CD4-positive, alpha-beta T cell treated with Interleukin-10 for 1 hour (primary cell): ENCODE measurements at regions not wholly inside any gene's neighbourhood (a gene's known extent, or its start where the extent isn't known, plus 50 kb on each side); places are given as distances from the start of the nearest gene placed in this dataset.

Source experiments
- DNase-seq: peaks from one replicate; pipeline ENCODE4 v3.0.0-alpha.2; 2020

DNA sequence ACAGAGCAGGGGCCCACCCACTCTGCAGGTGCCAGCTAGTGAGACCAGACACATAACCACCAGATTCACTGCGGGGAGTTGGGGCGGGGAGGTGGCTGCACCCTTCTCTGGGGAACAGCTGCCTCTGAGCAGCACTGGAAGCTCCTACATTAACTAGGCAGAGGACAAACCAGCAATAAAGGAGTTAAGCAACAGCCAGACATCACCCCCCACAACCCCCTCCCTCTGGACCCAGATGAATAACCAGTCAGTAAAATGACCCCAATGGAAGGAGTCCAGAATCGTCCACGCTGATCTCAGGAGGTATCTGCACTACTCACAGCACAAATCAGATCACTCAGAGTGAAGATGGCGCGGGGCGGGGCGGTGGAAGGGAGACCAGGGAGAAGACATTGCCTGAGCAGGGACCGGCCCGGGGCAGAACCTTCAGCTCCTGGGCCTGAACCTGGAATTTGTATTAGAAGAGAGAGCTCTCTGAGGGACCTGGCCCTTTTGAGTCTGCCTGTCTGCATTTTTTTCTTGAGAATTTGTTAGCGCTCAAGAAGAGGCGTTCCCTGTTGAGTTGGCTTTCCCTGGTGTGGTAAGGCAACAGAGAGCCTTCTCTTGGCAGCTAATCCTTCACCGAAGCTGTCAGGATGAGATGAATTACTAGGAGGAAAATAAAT, 125.5 kb upstream of the NCAM1 start:
- no peak for DNase-seq

DNA sequence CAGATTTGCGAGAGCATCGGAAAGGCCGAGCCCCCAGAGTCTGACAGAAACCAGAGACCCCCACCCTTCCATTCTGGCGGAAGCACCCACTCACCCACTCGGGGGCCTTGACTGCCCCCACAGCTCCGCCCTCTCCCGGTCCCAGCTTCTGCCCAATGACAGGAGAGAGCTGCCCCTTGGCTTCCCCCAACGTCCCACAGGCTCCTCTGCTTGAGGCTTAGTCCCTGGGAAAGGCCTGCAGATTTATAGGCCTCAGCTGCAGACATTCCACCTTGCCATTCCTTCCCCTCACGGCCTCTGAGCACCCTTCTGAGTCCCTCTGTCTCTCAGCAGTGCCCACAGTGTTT, 125.0 kb upstream of the NCAM1 start:
- DNase-seq, result no peak

DNA sequence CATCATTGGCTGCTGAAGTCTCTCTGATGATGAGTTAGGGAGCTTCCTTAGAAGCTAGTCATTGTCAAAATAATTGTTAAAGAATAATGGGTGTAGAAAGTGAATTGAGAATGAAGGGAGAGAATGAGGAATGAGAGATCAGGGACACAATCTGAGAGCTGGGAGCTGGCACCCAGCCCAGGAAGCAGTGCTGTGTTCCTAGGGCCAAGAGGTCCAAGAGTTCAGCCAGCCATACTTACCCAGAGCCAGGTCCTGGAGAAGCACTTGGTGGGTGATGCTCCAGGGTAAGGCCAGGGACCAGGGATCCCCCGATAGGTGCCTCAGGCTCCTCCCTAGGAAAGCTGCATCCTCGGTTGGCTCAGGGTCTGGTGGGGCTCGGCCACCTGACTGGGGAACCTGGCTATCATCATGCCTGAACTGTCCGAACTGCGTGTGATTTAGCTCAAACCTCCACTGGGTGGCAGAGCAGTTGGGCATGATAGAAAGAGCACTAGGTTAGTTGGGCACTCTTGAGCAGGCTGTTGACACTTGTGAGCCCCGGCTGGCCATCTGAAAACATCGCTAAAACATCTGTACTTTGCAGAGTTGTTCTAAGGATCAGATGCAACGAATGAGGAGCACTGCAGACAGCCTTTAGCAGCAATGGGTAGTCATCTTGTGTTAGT, 123.9 kb upstream of the NCAM1 start:
- DNase-seq, result no peak

DNA sequence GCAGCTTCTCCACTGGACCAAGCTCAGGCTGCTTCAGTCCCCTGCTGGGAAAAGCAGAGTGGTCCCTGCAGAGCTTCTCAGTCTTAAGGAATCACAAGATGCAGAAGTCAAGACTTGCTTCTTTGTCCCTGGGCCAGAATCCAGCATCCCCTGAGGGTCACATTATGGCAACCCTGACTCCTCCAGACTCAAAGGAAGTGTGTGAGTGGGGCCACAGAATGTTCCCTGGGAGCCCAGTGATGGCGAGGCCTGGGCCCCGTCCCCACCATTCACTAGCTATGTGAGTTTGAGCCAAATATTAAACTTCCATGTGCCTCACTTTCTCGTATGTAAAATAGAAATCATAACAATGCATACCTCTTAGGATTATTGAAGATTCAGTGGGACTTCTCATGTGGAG, 122.2 kb upstream of the NCAM1 start:
- DNase-seq, result no peak

DNA sequence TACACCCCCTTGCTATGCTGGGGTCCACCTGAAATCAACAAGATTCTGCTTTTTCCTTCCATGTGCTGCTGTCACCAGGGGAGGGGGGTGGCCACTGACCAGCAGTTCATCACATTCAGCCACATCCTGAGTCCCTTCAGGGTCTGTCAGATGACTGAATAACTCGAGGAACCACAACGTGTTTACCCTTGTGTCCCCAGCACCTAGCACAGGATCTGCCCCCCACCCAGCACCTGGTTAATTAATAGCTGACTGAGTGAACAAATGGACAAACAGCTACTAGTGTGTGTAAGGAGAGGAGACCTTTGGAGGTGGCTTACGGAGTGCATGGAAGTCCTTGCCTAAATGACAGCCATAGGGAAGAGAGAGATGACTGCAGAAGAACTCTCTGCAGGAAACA, 119.5 kb upstream of the NCAM1 start:
- no peak for DNase-seq

DNA sequence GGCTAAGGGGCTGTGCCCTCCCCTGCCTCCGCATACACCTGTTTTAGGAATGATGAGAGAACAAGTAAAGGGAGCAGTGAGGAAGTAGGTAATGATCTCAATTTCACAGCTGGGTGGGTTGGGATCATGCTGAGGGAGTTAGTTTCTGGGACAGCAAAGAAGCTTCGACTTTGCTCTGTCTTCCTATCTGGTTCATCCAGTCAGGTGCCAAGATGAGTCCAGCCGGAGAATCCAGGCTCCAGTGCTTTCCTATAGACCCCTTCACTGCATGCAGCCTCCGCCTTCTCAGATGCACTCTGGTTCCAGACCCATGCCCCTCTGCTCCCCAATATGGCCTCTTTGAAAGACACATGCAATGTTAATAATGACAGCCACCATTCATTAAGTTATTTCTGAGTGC, 119.1 kb upstream of the NCAM1 start:
- DNase-seq, result no peak

DNA sequence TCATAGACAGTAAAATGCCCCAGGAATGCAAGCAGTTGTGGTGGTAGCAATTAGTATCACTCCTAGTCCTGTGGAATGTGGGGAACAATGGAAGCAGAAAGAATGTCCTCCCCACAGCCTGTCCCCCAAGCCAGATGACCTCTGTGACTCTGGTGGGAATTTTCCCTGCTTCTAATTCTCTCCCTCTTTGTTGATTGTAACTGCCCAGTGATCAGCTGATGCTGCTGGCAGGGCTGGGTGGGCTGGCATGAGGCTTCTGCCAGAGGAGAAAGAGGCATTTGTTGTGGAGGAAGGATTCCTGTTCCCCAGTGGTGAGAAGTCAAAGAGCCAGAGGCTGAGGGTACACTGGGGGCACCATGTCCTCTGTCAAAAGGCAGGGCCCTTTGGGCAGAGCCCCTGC, 116.7 kb upstream of the NCAM1 start:
- DNase-seq, result no peak

DNA sequence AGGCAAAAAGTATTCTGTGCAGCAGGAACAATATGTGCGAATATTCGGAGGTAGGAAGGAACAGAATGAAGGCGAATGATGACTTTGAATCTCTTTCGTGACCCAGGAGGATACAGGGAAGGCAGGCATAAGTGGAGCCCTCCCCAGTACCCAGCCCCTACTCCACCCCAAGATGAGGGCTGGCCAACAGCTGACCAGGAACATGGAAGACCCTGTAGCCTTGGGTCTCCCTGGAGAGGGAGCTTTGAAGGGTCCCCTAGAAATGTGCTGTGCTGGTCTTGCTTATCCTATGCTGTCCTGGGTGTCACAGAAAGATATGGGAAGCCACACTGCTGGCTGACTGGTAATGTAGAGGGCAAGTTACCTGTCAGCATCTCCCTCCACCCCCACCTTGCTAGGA, 113.7 kb upstream of the NCAM1 start:
- DNase-seq, result no peak

DNA sequence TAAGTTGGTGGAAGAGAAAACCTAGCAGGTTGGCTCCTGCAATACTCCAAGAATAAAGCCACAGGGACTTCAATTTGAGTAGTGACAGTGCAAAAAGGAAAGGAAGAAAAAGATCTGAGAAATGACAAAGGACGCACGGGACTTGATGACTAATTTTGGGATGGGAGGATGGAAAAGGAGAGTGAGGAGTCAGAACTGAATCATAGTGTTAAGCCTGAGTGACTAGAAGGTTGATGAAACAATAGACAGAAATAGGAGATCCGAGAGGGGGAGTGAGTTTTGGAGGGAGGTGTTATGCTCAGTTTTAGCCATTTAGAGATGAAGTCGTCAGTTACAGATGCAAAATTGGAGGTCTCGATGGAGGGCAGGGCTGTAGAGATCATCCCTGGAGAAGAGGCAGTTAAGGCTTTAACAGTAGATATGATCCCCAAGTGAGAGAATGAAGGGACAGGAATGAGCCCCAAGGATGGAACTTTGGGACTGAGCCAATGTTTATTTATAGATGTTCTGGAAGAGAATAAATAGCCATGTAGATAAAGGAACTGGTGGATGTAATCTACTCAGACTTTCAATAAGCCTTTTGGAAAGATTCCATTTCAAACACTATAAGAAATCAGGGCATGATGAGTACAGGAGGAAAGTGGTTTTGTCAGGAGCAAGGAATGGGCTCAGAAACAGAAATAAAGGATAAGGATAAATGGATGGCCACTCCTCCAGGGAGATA, 108.9 kb upstream of the NCAM1 start:
- DNase-seq, result no peak

DNA sequence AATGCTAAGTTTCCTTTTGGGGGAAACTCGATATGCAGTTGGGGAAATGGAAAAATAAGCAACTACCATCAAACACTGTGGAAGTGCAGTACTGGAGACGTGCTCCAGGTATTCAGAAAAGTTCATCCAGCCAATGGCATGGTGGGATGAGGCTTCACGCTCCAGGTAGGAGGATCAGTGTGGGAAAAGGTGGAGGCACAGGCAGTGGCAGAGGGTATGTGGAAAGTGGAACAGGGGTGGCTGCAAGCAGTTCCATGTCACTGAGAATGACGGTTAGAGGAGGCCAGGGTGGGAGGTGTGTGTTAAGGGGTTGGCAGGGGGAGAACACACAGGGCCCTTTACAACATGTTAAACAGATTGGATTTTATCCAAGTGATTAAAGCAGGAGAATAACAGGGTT, 105.1 kb upstream of the NCAM1 start:
- no peak for DNase-seq

DNA sequence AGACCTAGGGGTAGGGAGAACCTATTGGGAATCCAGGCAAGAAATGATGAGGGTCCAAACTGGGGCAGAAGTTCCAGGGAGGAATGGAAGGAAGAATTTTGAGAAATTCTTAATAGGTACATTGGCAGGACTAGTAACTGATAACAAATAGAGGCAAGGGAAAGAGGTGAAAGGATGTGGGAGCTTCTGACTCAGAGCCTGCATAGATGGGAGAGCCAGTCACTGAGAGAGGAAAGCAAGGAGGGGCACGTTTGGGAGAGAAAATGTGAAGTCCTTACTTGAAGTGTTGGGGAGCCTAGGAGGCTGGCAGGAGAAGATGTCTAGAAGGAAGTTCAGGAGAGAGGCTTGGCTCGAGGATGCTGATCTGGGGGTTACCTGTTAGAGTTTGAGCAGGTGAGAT, 104.6 kb upstream of the NCAM1 start:
- no peak for DNase-seq

DNA sequence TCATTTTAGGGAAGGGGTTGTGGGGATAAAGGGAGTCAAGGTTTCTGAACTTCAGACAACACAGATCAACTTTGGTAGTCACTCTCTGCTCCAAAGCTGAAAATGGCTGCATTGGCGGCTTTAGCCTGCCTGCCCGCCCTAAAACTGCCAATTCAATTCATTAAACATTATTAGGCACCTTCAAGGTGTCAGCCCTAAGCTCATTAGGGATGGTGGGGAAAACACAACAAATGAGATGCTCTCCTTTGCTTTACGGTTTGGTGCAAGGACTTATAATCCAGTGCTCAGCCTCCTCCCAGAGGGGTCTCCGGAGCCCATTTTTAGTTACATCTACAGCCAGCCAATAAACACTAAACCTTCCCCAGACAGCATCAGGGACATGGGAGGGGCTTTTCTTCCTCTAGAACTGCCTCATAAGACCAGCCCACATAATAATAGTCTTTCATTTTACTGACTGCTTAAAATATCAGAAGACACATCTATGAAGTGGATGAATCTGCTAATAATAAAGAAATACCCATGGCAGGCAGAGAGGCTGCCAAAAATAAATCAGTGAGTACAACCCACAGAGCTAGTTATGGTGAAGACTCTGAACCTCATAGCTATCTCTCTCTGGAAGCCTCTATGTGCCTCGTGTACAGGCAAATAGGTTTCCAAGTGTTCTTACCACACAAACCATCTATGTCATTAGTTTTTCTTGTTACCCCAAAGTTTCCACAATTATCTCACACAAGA, 102.8 kb upstream of the NCAM1 start:
- DNase-seq, result no peak

DNA sequence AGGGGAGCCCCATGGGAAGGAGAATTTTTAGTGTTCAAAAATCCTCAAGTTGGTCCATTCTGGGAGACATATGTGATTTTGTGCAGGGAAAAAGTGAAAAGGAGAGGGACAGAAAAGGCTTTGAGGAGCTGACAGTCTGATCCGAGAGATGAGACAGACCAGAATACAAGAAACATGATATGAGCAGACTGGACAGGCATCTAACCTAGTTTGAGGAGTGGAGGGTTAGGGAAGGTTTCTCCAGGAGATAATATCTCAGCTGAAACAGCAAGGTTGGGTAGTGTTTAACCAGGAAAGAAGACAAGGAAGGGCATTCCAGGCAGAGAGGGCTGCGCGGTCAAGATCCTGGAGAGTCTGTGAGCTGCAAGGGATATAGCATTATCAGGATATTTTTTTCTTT, 101.4 kb upstream of the NCAM1 start:
- DNase-seq, result no peak

DNA sequence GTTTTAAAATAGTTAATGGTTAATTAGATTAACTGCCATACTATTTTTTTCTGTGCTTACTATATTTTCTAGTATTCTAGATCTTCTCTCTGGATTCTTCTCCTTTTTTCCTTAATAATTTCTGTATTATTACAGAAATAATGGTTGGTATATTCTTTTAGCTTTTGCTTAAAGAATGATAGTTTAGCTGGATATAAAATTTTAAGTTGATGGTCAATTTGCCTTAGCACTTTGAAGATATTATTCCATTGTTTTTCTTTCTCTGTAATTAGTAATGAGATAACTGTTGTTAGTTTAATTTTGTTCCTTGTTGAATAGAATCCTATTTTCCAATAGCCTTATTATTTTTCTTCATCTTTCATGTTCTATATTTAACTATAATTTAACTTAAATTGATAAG, 99.9 kb upstream of the NCAM1 start:
- no peak for DNase-seq

DNA sequence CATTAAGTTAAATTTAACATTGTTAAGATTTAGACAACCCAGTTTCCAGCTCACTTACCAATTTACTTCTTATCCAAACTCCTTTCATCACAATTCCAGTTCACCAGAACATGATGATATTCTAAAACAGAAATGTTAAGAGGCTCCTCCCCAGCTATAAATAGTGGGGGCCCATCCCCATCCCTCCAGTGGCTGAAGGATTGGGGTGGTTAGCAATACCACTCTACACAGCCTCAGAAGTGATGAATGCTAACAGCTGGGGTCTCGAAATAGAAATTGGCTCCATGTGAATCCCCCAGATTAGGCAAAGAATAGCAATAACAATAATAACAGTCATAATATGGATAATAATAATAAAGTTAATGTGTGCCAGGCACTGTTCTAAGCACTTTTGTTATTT, 97.9 kb upstream of the NCAM1 start:
- DNase-seq, result no peak

DNA sequence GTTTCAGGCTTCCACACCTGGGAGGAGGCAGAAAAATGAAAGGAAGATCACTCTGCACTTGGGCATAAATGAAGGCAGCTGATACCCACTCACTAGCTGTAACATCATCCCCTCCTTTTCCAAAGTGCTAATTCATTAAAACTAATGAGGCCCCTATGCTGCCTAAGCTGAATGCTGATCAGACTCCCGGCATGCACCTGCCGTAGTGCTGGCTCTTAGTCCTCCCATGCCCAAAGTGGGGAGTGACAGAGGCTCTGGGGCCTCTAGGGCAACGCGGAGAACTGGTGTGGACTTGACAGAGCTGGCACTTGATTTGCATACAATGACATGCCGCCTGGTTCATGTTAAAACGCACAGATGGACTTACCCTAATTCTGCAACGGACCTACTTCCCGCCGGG, 96.5 kb upstream of the NCAM1 start:
- DNase-seq, result no peak

DNA sequence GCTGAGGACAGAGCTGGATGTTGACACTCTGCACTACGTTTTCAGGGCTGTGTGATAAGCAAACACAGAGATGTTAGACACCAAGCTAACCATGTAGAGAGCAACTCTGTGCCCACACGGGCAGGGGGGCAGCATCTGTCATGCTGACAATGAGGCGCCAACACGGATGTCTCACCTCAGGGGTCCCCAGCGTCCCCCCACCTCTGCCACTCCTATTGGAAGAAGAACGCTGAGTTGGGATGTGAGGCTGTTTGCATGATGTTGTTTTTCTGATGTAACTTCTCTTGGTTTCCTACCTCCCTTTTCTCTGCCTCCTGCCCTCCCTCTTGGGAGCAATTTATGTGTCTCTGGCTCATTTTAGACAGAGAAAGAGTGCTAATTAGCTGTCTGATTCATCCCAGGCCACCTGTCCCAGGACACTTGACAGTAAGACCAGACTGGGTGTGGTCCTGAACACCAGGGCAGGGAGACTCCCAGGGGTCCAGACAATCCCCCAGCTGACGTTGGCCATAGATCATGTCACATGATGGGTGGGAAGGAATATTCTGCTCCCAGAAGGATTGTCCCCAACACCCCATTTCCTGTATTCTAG, 89.2 kb upstream of the NCAM1 start:
- DNase-seq, result no peak

DNA sequence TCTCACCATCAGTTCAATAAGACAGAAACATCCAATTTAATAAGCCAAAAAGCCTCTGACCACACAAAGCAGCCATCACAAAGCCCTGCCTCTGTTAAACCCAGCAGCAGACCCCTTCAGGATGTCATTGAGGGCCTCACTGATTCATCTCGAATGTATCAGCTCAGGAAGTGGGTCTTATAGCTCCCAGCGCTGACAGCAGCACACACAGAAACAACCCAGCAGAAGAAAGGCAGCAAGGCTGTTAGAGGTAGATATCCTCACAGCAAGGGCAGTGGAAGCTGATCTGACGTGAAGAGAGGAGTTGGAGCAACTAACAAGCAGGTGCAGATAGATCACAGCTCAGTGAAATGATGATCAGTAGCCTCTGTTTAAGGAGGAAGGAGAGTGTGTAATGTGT, 86.2 kb upstream of the NCAM1 start:
- DNase-seq, result no peak

DNA sequence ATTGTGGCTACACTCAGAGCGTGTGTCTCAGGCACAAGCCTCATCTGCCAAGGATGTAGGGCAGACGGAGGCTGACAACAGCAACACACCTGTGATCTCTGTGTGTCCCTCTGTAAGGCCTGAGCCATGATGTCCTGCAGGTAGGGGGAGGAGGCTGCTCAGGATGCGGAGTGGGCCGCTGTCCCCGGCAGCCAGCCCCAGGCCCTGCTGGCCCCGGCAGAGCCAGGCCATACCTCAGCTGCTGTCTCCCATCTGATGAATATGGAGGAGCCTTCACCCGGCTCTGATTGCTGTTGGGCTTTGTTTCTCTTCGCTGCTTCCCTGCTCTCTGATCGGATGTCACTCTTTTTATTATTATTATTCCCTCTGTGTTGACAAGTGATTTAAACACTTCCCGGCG, 83.6 kb upstream of the NCAM1 start:
- no peak for DNase-seq

DNA sequence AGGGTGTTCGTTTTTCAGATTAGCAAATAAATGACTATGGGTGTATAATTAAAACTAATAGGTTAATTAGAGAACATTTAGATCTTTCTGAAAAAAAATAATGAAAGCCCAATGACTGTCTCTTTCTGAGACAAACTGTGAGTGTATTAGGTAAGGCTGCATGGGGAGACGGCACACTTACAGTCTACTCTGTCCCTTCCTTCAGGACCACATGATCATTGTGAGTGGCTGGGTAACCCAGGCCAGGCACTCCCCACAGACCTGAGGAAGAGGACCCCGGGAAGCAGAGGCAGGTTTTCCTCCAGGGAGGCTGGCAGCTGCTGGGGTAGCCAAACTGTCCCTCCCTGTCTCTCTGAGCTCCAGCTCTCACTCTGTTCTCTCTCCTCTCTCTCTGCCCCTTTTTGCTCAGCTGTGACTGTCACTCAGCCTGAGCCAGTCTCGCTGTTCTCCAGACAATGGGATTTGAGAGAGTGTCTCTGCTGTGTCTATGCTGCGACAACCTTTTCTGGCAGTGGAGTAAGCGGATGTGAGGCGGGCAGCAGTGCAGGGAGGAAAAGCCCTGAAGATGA, 83.1 kb upstream of the NCAM1 start:
- DNase-seq, result no peak

DNA sequence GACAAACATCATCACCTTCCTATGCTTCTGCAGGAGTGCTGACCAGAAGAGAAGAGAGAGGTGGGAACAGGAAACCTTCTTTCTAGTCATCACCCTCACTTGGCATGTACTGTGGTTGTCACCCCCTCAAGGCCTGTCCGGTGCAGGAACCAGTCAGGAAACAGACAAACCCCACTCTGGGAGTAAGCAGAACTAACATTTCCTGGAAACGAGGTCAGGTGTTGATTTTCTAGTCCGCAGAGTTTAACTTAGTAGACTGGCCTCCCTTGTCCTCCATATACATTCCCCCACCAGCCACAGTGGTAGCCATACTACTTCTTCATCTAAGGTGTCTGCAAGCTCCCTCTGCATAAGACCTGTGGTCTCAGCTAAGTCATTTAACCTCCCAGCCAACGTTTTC, 80.7 kb upstream of the NCAM1 start:
- DNase-seq, result peak; percentile 15

DNA sequence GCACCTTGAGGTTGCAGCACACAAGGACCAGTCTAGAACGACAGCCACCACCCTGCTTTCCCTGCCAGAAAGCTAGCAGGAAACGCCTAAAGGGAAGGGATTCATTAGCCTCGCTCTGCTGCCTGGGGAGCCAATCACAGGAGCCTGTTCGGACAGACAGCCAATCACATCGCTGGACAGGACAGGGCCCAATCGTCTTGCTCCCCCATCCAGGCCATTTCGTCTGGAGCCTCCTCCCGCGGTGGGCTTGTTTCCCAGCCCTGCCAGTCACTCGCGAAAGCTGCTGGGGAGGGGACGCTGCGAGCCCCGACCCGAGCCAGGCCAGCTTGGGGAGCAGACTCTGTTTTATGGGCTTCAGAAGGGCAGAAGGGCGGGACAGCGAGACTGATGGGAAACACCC, 79.8 kb upstream of the NCAM1 start:
- DNase-seq, result no peak
